ENCODE measurements at regions not wholly inside any gene's neighbourhood (a gene's known extent, or its start where the extent isn't known, plus 50 kb on each side); places are given as distances from the start of the nearest gene placed in this dataset.

DNA sequence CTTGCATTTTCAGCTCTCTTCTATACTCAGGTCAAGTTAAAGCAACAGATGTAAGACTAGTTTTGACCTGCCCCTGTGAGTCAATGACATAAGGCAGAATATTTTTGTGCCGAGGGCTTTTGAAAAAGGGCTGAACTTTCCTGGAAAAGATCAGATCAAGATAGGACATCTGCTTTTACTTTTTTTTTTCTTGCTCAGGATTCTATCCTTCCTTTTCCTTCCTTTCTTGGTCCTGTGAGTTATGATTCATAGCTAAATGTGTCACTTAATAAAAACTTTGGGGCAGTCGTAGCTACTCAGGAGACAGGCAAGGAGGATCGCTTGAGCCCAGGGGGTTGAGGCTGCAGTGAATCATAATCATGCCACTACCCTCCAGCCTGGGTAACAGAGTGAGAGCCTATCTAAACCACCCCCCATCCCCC is 84.3 kb upstream of the BRINP1 start:
- H3K27ac ChIP-seq: no peak overlapping the region
- no peak for TF ChIP-seq CTCF (conservative IDR thresholded peaks at IDR 0.05)

GRCh38 chr9:119451426-119451825 is 82.2 kb upstream of the BRINP1 start:
- TF ChIP-seq CTCF (conservative IDR thresholded peaks at IDR 0.05): no peak
- H3K27ac ChIP-seq: peak overlapping the region; percentile 7; the same call in 1 of the 2 replicates

DNA sequence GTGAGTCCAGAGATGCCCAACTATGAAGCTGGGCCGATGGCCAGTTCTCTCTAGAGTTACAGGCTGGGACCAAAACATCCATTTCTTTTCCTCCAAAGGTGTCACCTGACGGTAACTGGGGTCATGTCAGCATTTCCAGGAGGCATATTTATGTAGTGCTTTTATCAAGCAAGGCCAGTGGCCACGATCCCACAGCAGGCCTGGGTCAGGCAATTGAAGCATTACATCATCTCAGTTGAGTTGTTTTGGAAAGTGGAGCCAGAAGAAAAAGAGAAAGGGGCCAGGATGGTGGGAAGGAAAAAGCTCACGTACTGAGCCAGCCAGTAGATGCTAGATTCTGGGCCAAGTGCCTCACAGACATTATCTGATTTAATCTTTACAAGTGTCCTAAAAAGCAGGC is 73.9 kb upstream of the BRINP1 start:
- TF ChIP-seq CTCF (conservative IDR thresholded peaks at IDR 0.05): no peak
- H3K27ac ChIP-seq: 0 out of 2 replicates have a peak overlapping the region, but pooled peaks have one; percentile 5

- H3K27ac ChIP-seq: no peak overlapping the region
- TF ChIP-seq CTCF (conservative IDR thresholded peaks at IDR 0.05): no peak
Measured at GRCh38 chr9:119441832-119442231, 72.6 kb upstream of the BRINP1 start.

DNA sequence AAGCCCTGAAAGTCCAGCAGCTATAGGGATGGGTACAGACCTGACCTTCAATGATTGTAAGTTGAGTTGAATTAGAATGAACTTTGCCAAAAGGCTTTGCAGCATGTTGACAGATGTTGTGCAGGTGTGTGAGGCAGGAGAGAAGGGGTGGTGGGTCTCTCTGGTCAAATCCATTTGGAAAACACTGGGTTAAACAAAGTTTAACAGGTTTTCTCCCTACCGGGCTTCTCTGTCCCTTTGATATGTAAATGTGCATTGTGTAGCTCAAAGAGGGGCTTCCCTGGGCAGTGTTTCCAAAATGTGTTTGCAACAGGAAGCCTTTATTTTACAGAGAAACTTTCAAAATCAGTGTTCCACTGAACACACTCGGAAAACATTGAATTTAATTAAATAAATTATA is 72.1 kb upstream of the BRINP1 start:
- no peak for TF ChIP-seq CTCF (conservative IDR thresholded peaks at IDR 0.05)

GRCh38 chr9:119436261-119436660 is 67.0 kb upstream of the BRINP1 start:
- TF ChIP-seq CTCF (conservative IDR thresholded peaks at IDR 0.05): no peak
- no peak overlapping the region for H3K27ac ChIP-seq

More for the DNA sequence above, 72.1 kb upstream of the BRINP1 start:
- no peak overlapping the region for H3K27ac ChIP-seq

- no peak overlapping the region for H3K27ac ChIP-seq
- TF ChIP-seq CTCF (conservative IDR thresholded peaks at IDR 0.05): no peak
Measured at GRCh38 chr9:119435076-119435475, 65.8 kb upstream of the BRINP1 start.

DNA sequence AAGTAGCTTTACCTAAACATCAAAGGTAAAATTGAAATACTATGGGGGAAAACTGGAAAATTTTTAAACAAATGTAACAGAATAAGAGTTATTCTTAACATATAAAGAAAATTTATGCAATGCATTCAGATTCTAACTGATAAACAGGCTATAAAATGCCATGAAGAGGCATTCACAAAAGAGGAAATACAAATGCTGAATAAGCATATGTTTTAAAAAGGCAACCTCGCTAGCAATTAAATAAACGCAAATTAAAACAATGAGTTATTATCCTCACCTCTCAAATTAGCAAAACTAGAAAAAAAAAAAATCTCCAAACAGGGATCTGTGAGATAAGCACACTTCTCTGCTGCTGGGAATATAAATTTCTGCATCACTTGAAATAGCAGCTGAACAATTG is 63.2 kb upstream of the BRINP1 start:
- TF ChIP-seq CTCF (conservative IDR thresholded peaks at IDR 0.05): no peak
- H3K27ac ChIP-seq: no peak overlapping the region

All from VCaP (cell line).